ENCODE measurements at regions not wholly inside any gene's neighbourhood (a gene's known extent, or its start where the extent isn't known, plus 50 kb on each side); places are given as distances from the start of the nearest gene placed in this dataset.

DNA sequence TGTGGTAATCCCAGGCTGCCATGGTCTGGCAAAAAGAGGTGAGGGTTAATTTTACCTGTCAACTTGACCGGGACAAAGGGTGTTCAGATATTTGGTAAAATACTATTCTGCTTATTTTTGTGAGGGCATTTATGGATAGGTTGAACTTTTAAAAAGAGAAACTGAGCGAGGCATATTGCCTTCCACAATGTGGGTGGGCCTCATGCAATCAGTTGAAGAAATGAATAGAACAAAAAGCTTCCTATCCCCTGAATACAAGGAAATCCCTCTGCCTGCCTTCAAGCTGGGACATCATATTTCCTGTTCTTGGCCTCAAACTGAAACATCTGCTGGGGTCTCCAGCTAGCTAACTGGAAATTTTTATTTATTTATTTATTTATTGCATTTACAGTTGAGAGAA is 734.7 kb downstream of the IRX1 start:
- TF ChIP-seq, protein P1, sequence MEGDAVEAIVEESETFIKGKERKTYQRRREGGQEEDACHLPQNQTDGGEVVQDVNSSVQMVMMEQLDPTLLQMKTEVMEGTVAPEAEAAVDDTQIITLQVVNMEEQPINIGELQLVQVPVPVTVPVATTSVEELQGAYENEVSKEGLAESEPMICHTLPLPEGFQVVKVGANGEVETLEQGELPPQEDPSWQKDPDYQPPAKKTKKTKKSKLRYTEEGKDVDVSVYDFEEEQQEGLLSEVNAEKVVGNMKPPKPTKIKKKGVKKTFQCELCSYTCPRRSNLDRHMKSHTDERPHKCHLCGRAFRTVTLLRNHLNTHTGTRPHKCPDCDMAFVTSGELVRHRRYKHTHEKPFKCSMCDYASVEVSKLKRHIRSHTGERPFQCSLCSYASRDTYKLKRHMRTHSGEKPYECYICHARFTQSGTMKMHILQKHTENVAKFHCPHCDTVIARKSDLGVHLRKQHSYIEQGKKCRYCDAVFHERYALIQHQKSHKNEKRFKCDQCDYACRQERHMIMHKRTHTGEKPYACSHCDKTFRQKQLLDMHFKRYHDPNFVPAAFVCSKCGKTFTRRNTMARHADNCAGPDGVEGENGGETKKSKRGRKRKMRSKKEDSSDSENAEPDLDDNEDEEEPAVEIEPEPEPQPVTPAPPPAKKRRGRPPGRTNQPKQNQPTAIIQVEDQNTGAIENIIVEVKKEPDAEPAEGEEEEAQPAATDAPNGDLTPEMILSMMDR (IDR thresholded peaks at IDR 0.05; ENCODE audit: control insufficient read depth, insufficient read depth, low read depth, low read length, missing control alignments) = no peak
- H3K4me3 ChIP-seq (ENCODE audit: control insufficient read depth, low read depth, low read length) = no peak overlapping the region
- no peak for DNase-seq (ENCODE audit: low read depth)

GRCh38 chr5:4335078-4335477 is 739.4 kb downstream of the IRX1 start:
- DNase-seq (ENCODE audit: low read depth) = no peak
- H3K4me3 ChIP-seq (ENCODE audit: control insufficient read depth, low read depth, low read length) = no peak overlapping the region
- TF ChIP-seq, protein P1 (IDR thresholded peaks at IDR 0.05; ENCODE audit: control insufficient read depth, insufficient read depth, low read depth, low read length, missing control alignments) = no peak

GRCh38 chr5:4337519-4337918 is 741.9 kb downstream of the IRX1 start:
- TF ChIP-seq, protein P1 (IDR thresholded peaks at IDR 0.05; ENCODE audit: control insufficient read depth, insufficient read depth, low read depth, low read length, missing control alignments) = no peak
- H3K4me3 ChIP-seq (ENCODE audit: control insufficient read depth, low read depth, low read length) = no peak overlapping the region
- no peak for DNase-seq (ENCODE audit: low read depth)

DNA sequence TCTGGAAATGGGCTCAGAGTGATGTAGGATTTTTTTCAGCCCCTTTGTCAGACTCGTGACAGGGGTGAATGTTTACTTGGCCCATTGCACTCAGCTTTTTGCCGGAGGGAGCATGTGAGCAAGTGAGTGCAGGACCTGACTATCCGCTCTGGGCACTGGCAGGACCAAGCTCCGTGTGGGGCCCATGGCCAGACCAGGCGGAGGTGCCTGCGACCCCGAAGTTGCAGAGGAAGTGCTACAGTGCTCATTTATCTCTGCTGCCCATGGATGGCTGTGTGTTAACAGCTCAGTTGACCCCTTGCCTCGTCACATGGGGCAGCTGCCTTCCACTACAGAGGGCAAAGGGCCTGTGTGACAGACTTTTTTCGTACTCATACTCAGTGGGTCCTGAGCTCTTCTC is 744.3 kb downstream of the IRX1 start:
- no peak for DNase-seq (ENCODE audit: low read depth)
- H3K4me3 ChIP-seq (ENCODE audit: control insufficient read depth, low read depth, low read length) = no peak overlapping the region
- TF ChIP-seq, protein P1 (IDR thresholded peaks at IDR 0.05; ENCODE audit: control insufficient read depth, insufficient read depth, low read depth, low read length, missing control alignments) = no peak

- no peak overlapping the region for H3K4me3 ChIP-seq (ENCODE audit: control insufficient read depth, low read depth, low read length)
- TF ChIP-seq, protein P1 (IDR thresholded peaks at IDR 0.05; ENCODE audit: control insufficient read depth, insufficient read depth, low read depth, low read length, missing control alignments) = no peak
- DNase-seq (ENCODE audit: low read depth) = no peak
Observed at GRCh38 chr5:4345850-4346249, 750.2 kb downstream of the IRX1 start.

DNA sequence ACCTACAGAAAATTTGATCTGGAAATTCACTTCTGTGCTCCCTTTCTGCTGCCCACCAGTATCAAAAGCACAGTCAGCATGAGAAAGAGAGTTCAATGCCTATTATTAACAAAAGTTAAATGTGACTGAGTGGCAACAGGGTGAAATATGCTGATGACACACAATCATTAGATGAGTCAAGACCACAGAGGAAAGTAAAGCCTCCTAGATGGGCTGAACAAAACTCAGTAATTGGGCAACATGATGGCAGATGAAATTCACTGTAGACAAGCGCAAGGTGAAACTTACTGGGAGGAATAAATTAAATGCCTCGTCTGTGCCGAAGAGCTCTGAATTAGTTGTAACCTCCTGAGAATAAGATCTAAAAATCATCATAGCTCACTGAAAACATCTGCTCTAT is 752.8 kb downstream of the IRX1 start:
- H3K4me3 ChIP-seq (ENCODE audit: control insufficient read depth, low read depth, low read length) = no peak overlapping the region
- no peak for DNase-seq (ENCODE audit: low read depth)
- TF ChIP-seq, protein P1 (IDR thresholded peaks at IDR 0.05; ENCODE audit: control insufficient read depth, insufficient read depth, low read depth, low read length, missing control alignments) = no peak

- TF ChIP-seq, protein P1 (IDR thresholded peaks at IDR 0.05; ENCODE audit: control insufficient read depth, insufficient read depth, low read depth, low read length, missing control alignments) = no peak
- DNase-seq (ENCODE audit: low read depth) = no peak
Observed at GRCh38 chr5:4348919-4349318, 753.3 kb downstream of the IRX1 start.

More at GRCh38 chr5:4348919-4349318, 753.3 kb downstream of the IRX1 start:
- H3K4me3 ChIP-seq (ENCODE audit: control insufficient read depth, low read depth, low read length) = no peak overlapping the region

All from AG09309 (cell line).